GM19328 (cell line): ENCODE measurements at regions not wholly inside any gene's neighbourhood (a gene's known extent, or its start where the extent isn't known, plus 50 kb on each side); places are given as distances from the start of the nearest gene placed in this dataset.
"Not testable (repeated sequence)": the region's sequence is repeated elsewhere in the genome, so short reads cannot be mapped to it uniquely, and the experiment has no call there.

Experiments
- ATAC-seq: cut with Tn5 transposase; IDR thresholded peaks from one replicate; pipeline ENCODE4 v1.9.1; 2021; ENCODE audit warnings: mild to moderate bottlenecking, moderate library complexity; ENCODE audit not compliant: unreplicated experiment

- ATAC-seq = no peak
These were observed 156.9 kb upstream of the FER start for GRCh38 chr5:108590799-108591198.

- ATAC-seq = no peak
These were observed 159.4 kb upstream of the FER start for GRCh38 chr5:108588323-108588722.

- no peak for ATAC-seq
These were observed 159.9 kb upstream of the FER start for GRCh38 chr5:108587821-108588220.

GRCh38 chr5:108581026-108581425, 166.7 kb upstream of the FER start:
- no peak for ATAC-seq

GRCh38 chr5:108579236-108579635, 168.5 kb upstream of the FER start:
- ATAC-seq = no peak

- no peak for ATAC-seq
These were observed 168.9 kb upstream of the FER start for GRCh38 chr5:108578791-108579190.

GRCh38 chr5:108567429-108567828, 180.3 kb upstream of the FER start:
- no peak for ATAC-seq

- no peak for ATAC-seq
These were observed 182.5 kb upstream of the FBXL17 start for GRCh38 chr5:108564441-108564840.

GRCh38 chr5:108562205-108562454, 180.2 kb upstream of the FBXL17 start:
- ATAC-seq = no peak

- ATAC-seq = no peak
These were observed 179.7 kb upstream of the FBXL17 start for GRCh38 chr5:108561416-108562204.

GRCh38 chr5:108560581-108560980, 178.7 kb upstream of the FBXL17 start:
- no peak for ATAC-seq

- no peak for ATAC-seq
These were observed 178.3 kb upstream of the FBXL17 start for GRCh38 chr5:108560166-108560565.

- ATAC-seq = not testable (repeated sequence)
These were observed 176.9 kb upstream of the FBXL17 start for GRCh38 chr5:108558840-108559239.

GRCh38 chr5:108558142-108558541, 176.2 kb upstream of the FBXL17 start:
- ATAC-seq = not testable (repeated sequence)

GRCh38 chr5:108557686-108558085, 175.8 kb upstream of the FBXL17 start:
- no peak for ATAC-seq

- no peak for ATAC-seq
These were observed 174.7 kb upstream of the FBXL17 start for GRCh38 chr5:108556441-108557145.

- ATAC-seq = no peak
These were observed 167.0 kb upstream of the FBXL17 start for GRCh38 chr5:108548684-108549596.

- no peak for ATAC-seq
These were observed 165.0 kb upstream of the FBXL17 start for GRCh38 chr5:108546939-108547338.

- ATAC-seq = no peak
These were observed 163.4 kb upstream of the FBXL17 start for GRCh38 chr5:108545301-108545700.

GRCh38 chr5:108543486-108543885, 161.6 kb upstream of the FBXL17 start:
- ATAC-seq = no peak

GRCh38 chr5:108541836-108542235, 159.9 kb upstream of the FBXL17 start:
- peak; percentile 77 for ATAC-seq

GRCh38 chr5:108536321-108536720, 154.4 kb upstream of the FBXL17 start:
- no peak for ATAC-seq
